GM10248 (cell line): ENCODE measurements at regions not wholly inside any gene's neighbourhood (a gene's known extent, or its start where the extent isn't known, plus 50 kb on each side); places are given as distances from the start of the nearest gene placed in this dataset.
A peak's percentile ranks its signal among the peaks of the same experiment; 100 is the strongest.
"Not testable (repeated sequence)": the region's sequence is repeated elsewhere in the genome, so short reads cannot be mapped to it uniquely, and the experiment has no call there.

Experiments used
- CTCF ChIA-PET: fragments of 300-600 bp; sonication (Branson Sonifier 250); formaldehyde crosslinking; extraction: SDS; loops from one replicate; lab custom pipeline; 2021; ENCODE audit warnings: antibody characterized with exemption; lab: Yijun Ruan, JAX
- POLR2A ChIA-PET: fragments of 350-650 bp; sonication (Branson Sonifier 250); formaldehyde crosslinking; extraction: SDS; loops from one replicate; lab custom pipeline; 2020; ENCODE audit warnings: antibody characterized with exemption; lab: Yijun Ruan, JAX
- DNase-seq: peaks from one replicate; pipeline ENCODE4 v3.0.0; 2012; ENCODE audit errors: extremely low spot score
- TF ChIP-seq, protein P1 (sequence below): IDR thresholded peaks from 2 replicates; pipeline ENCODE4 v1.5.1; 2012; ENCODE audit warnings: mild to moderate bottlenecking, low read depth; ENCODE audit errors: extremely low read depth, missing control alignments, control extremely low read depth

GRCh38 chr7:81488210-81488609 is 281.6 kb downstream of the HGF start:
- ChIA-PET POLR2A (no interaction called here), CTCF (interaction anchor here (0.9 to 1.2 kb wide), 4 partner anchors 11 to 791 kb away, joined by 3 to 5 read pairs (median 3); no protein-coding TSS in a partner anchor)
- TF ChIP-seq, protein P1, sequence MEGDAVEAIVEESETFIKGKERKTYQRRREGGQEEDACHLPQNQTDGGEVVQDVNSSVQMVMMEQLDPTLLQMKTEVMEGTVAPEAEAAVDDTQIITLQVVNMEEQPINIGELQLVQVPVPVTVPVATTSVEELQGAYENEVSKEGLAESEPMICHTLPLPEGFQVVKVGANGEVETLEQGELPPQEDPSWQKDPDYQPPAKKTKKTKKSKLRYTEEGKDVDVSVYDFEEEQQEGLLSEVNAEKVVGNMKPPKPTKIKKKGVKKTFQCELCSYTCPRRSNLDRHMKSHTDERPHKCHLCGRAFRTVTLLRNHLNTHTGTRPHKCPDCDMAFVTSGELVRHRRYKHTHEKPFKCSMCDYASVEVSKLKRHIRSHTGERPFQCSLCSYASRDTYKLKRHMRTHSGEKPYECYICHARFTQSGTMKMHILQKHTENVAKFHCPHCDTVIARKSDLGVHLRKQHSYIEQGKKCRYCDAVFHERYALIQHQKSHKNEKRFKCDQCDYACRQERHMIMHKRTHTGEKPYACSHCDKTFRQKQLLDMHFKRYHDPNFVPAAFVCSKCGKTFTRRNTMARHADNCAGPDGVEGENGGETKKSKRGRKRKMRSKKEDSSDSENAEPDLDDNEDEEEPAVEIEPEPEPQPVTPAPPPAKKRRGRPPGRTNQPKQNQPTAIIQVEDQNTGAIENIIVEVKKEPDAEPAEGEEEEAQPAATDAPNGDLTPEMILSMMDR, result no peak
- DNase-seq, result no peak

DNA sequence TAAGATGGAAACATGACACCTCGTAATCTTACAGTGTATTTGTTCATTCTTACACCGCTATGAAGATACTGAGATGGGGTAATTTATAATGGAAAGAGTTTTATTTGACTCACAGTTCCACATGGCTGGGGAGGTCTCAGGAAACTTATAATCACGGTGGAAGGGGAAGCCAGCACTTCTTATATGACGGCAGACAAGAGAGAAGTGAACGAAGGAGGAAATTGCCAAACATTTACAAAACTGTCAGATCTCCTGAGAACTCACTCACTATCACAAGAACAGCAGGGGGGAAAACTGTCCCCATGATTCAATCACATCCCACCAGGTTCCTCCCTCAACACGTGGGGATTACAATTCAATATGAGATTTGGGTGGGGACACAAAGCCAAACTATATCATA is 282.3 kb downstream of the HGF start:
- POLR2A ChIA-PET, result no interaction called here

GRCh38 chr7:81484261-81484660 is 285.6 kb downstream of the HGF start:
- ChIA-PET POLR2A (no interaction called here), CTCF (interaction anchor here (0.8 to 1.7 kb wide), 5 partner anchors 8 to 532 kb away, joined by 3 to 6 read pairs (median 4); no protein-coding TSS in a partner anchor)
- TF ChIP-seq, protein P1, result no peak
- no peak for DNase-seq

More for the DNA sequence above, 282.3 kb downstream of the HGF start:
- TF ChIP-seq, protein P1, result no peak
- no peak for DNase-seq
- CTCF ChIA-PET, result interaction anchor here (0.9 to 1.2 kb wide), 3 partner anchors 12 to 790 kb away, joined by 3 to 5 read pairs (median 3); no protein-coding TSS in a partner anchor

DNA sequence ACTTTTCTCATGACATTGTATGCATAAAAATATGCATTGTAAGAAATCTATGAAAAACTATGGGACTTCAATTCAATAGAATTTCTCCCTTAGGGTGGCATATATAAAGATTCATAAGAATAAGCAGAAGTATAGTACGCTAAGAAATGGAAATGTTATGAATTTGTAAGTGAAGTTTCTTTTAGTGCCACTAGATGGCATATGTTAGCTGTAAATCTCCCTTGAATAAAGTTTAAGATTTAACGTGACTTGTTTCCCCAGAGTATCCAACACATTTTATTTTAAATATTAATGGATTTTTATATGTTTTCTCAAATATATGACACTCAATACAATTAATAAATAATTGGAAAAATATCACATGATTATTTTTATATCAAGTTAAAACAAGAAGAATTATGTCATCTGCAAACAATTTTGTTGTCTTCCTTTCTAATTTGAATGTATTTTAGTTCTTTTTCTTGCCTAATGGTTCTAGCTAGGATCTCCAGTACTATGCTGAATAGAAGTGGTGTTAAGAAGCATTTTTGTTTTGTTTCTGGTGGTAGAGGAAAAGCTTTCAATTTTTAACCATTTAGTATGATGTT is 287.2 kb downstream of the HGF start:
- DNase-seq, result peak; percentile 26
- ChIA-PET CTCF (interaction anchor here (0.6 to 2.2 kb wide), 14 partner anchors 9 to 1090 kb away, joined by 3 to 8 read pairs (median 3); no protein-coding TSS in a partner anchor), POLR2A (no interaction called here)
- TF ChIP-seq, protein P1, result peak; percentile 48

- ChIA-PET POLR2A (no interaction called here), CTCF (interaction anchor here (1.5 to 1.8 kb wide), 3 partner anchors 9 to 799 kb away, joined by 4 to 10 read pairs (median 5); no protein-coding TSS in a partner anchor)
- DNase-seq, result no peak
- TF ChIP-seq, protein P1, result no peak
Observed at GRCh38 chr7:81478664-81479063, 291.2 kb downstream of the HGF start.

DNA sequence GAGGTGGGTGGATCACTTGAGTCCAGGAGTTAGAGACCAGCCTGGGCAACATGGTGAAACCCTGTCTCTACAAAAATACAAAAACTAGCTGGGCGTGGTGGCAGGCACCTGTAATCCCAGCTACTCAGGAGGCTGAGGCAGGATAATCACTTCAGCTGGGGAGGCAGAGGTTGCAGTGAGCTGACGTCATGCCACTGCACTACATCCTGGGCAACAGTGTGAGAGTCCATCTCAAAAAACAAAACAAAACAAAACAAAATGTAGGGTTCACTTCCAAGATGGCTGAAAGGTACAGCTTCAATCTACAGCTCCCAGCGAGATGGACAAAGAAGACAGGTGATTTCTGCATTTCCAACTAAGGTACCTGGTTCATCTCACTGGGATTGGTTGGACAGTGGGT is 291.6 kb downstream of the HGF start:
- POLR2A ChIA-PET, DNase-seq: not testable (repeated sequence)
- CTCF ChIA-PET, result interaction anchor here (1.0 to 1.8 kb wide), 4 partner anchors 8 to 799 kb away, joined by 3 to 10 read pairs (median 4); no protein-coding TSS in a partner anchor

DNA sequence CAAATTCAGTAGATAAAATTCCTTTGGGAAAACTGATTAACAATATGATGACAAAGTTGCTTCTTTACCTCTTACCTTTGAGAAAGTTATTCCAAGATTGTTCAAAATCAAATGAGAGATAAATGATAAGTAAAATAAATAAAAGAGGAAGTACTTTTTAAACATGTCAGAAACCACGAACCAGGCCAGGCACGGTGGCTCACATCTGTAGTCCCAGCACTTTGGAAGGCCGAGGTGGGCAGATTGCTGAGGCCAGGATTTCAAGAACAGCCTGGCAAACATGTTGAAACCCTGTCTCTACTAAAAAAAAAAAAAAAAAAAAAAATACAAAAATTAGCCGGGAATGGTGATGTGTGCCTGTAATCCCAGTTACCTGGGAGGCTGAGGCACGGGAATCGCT is 296.6 kb downstream of the HGF start:
- DNase-seq, result no peak
- ChIA-PET CTCF (no interaction called here), POLR2A (no interaction called here)
- TF ChIP-seq, protein P1, result no peak
